Activated T-cell treated with anti-CD3 and anti-CD28 coated beads, Interleukin-2, amount 50 U/mL, for 72 hours (primary cell): ENCODE measurements at regions not wholly inside any gene's neighbourhood (a gene's known extent, or its start where the extent isn't known, plus 50 kb on each side); places are given as distances from the start of the nearest gene placed in this dataset.
"Not testable (repeated sequence)": the region's sequence is repeated elsewhere in the genome, so short reads cannot be mapped to it uniquely, and the experiment has no call there.

Experiments used
- ATAC-seq, 2 donors: fragments of 150-1000 bp; cut with Tn5 transposase; replicated peaks in 1 of 2; 2 replicates each; pipeline ENCODE4 v1.10.0; 2021; ENCODE audit warnings: moderate library complexity in 2 of 2, mild to moderate bottlenecking in 1 of 2
- DNase-seq, 2 donors: peaks; one replicate each; pipeline ENCODE4 v3.0.0; 2021 to 2022; ENCODE audit warnings: mixed read lengths in 1 of 2
- H3K27ac Mint-ChIP-seq: one replicate; pipeline ENCODE4 v1.8.0; 2022; ENCODE audit warnings: mild to moderate bottlenecking, moderate library complexity, mixed read lengths
- H3K27me3 Mint-ChIP-seq: one replicate; pipeline ENCODE4 v1.8.0; 2022; ENCODE audit warnings: low read depth, mixed read lengths
- H3K36me3 Mint-ChIP-seq, 2 donors: one replicate each; pipeline ENCODE4 v1.8.0; 2022; ENCODE audit warnings: mixed read lengths in 2 of 2, mild to moderate bottlenecking in 1 of 2; ENCODE audit not compliant: insufficient read depth in 2 of 2
- H3K4me1 Mint-ChIP-seq: one replicate; pipeline ENCODE4 v1.8.0; 2022; ENCODE audit warnings: low read depth, mixed read lengths
- H3K4me3 Mint-ChIP-seq, 2 donors: one replicate each; pipeline ENCODE4 v1.8.0; 2022; ENCODE audit warnings: mild to moderate bottlenecking in 2 of 2, mixed read lengths in 2 of 2, moderate library complexity in 2 of 2
- H3K9me3 Mint-ChIP-seq, 2 donors: one replicate each; pipeline ENCODE4 v1.8.0; 2022; ENCODE audit warnings: mixed read lengths in 2 of 2

- Mint-ChIP-seq H3K27me3 (peaks cover 23% of the 10 kb centered on the region), H3K27ac (no peak overlapping the region), H3K36me3 (no peaks in the 10 kb centered on the region), H3K9me3 (no peaks in the 10 kb centered on the region), H3K4me1 (peaks cover 26% of the 10 kb centered on the region), H3K4me3 (no peak overlapping the region)
- ATAC-seq (peak; percentile 60 to 69), DNase-seq (peak in 1 of 2 donors; percentile 6)
These were observed 156.6 kb downstream of the RPLP1 start for GRCh38 chr15:69609176-69609575.

- Mint-ChIP-seq H3K36me3 (no peaks in the 10 kb centered on the region), H3K9me3 (no peaks in the 10 kb centered on the region), H3K4me1 (peaks cover 26% of the 10 kb centered on the region), H3K27ac (no peak overlapping the region), H3K27me3 (peaks cover 23% of the 10 kb centered on the region), H3K4me3 (no peak overlapping the region)
- no peak for ATAC-seq
- DNase-seq: no peak
These were observed 157.2 kb downstream of the RPLP1 start for GRCh38 chr15:69609776-69610175.

GRCh38 chr15:69610277-69610676, 157.7 kb downstream of the RPLP1 start:
- Mint-ChIP-seq H3K27me3 (peaks cover 23% of the 10 kb centered on the region), H3K9me3 (no peaks in the 10 kb centered on the region), H3K36me3 (no peaks in the 10 kb centered on the region), H3K4me1 (peaks cover 26% of the 10 kb centered on the region), H3K27ac (no peak overlapping the region), H3K4me3 (no peak overlapping the region)
- no peak for ATAC-seq
- no peak for DNase-seq

DNA sequence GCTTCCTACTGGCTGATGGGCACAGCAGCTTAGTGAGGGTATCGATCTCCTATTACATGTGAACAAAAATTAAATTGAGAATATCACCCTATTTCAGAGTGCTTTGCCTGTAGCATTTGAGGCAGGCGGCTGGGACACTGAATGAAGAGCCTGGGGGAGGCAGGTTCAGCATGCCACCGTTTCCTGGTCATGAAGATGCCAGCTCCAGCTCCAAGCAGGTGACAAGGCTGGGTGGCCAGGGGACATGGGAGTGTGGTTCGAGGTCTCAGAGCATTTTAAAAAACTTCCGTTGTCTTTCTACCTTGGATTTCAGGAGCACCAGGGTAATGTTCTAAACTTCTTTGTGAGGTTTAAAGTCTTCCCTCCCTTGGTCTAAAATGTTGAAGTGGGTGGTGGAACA, 158.2 kb downstream of the RPLP1 start:
- peaks cover 23% of the 10 kb centered on the region for H3K4me1 Mint-ChIP-seq
- ATAC-seq (no peak), DNase-seq (no peak)
- H3K4me3 Mint-ChIP-seq: no peak overlapping the region
- H3K36me3 Mint-ChIP-seq: no peaks in the 10 kb centered on the region
- H3K9me3 Mint-ChIP-seq: no peaks in the 10 kb centered on the region
- H3K27ac Mint-ChIP-seq: no peak overlapping the region
- peaks cover 23% of the 10 kb centered on the region for H3K27me3 Mint-ChIP-seq

DNA sequence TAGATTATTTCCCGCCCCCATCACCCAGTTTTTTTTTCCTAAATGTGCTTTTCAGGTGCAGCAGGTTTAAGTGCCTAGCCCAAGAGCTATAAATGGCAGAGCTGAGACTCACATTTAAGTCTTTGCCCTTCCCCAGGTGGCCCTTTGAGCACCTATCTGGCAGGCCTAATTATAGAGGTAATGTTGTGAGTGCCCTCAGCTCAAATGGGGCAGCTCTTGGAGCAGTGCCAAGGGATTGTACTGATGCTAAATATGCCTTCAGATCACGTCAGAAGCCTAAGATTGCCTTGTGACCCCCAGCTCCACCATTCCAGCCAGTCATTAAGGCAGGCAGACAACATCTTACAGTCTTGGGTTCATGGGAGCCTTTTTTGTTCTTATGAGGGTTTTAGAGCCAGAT, 159.5 kb downstream of the RPLP1 start:
- Mint-ChIP-seq H3K4me1 (peaks cover 16% of the 10 kb centered on the region), H3K27me3 (peaks cover 17% of the 10 kb centered on the region), H3K36me3 (no peaks in the 10 kb centered on the region), H3K9me3 (no peaks in the 10 kb centered on the region), H3K27ac (no peak overlapping the region), H3K4me3 (no peak overlapping the region)
- no peak for DNase-seq
- ATAC-seq: no peak

- H3K4me1 Mint-ChIP-seq: peaks cover 16% of the 10 kb centered on the region
- H3K27ac Mint-ChIP-seq: no peak overlapping the region
- ATAC-seq (no peak), DNase-seq (no peak)
- no peaks in the 10 kb centered on the region for H3K36me3 Mint-ChIP-seq
- no peak overlapping the region for H3K4me3 Mint-ChIP-seq
- no peaks in the 10 kb centered on the region for H3K9me3 Mint-ChIP-seq
- peaks cover 10% of the 10 kb centered on the region for H3K27me3 Mint-ChIP-seq
These were observed 160.6 kb downstream of the RPLP1 start for GRCh38 chr15:69613182-69613581.

DNA sequence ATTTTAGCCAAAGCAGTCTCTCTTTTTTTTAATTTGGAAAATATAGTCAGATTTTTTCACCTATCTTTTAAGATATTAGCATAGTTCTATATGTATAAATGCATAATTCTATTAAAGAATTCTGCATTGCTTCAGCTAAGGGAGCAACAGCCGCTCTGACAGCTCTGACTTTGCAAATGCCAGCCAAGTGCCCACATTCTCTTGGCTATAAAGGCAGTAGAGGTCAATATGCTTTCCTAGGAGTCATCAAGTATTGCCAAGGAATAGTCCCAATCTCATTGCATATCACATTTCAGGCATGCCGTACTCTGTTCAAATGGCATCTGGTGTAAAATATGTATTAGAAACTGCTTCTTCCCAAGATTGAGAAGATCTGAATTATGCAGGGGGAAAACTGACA, 161.4 kb downstream of the RPLP1 start:
- peaks cover 10% of the 10 kb centered on the region for H3K27me3 Mint-ChIP-seq
- H3K27ac Mint-ChIP-seq: no peak overlapping the region
- H3K4me1 Mint-ChIP-seq: peaks cover 16% of the 10 kb centered on the region
- no peak overlapping the region for H3K4me3 Mint-ChIP-seq
- DNase-seq: no peak
- ATAC-seq: no peak
- H3K36me3 Mint-ChIP-seq: no peaks in the 10 kb centered on the region
- H3K9me3 Mint-ChIP-seq: no peaks in the 10 kb centered on the region

GRCh38 chr15:69615736-69616135, 163.1 kb downstream of the RPLP1 start:
- ATAC-seq (no peak), DNase-seq (no peak)
- Mint-ChIP-seq H3K36me3 (no peaks in the 10 kb centered on the region), H3K4me1 (peaks cover 4% of the 10 kb centered on the region), H3K27ac (no peak overlapping the region), H3K9me3 (no peaks in the 10 kb centered on the region), H3K27me3 (peaks cover 9% of the 10 kb centered on the region), H3K4me3 (no peak overlapping the region)

- no peak overlapping the region for H3K4me3 Mint-ChIP-seq
- no peaks in the 10 kb centered on the region for H3K9me3 Mint-ChIP-seq
- DNase-seq (no peak), ATAC-seq (no peak)
- H3K4me1 Mint-ChIP-seq: no peaks in the 10 kb centered on the region
- H3K36me3 Mint-ChIP-seq: no peaks in the 10 kb centered on the region
- H3K27ac Mint-ChIP-seq: no peak overlapping the region
- peaks cover under 1% of the 10 kb centered on the region for H3K27me3 Mint-ChIP-seq
These were observed 163.9 kb downstream of the RPLP1 start for GRCh38 chr15:69616558-69616957.

- not testable (repeated sequence) for H3K36me3 Mint-ChIP-seq, H3K9me3 Mint-ChIP-seq, H3K4me3 Mint-ChIP-seq, H3K27ac Mint-ChIP-seq, ATAC-seq, DNase-seq, H3K4me1 Mint-ChIP-seq, H3K27me3 Mint-ChIP-seq
These were observed 164.5 kb downstream of the RPLP1 start for GRCh38 chr15:69617144-69617543.

DNA sequence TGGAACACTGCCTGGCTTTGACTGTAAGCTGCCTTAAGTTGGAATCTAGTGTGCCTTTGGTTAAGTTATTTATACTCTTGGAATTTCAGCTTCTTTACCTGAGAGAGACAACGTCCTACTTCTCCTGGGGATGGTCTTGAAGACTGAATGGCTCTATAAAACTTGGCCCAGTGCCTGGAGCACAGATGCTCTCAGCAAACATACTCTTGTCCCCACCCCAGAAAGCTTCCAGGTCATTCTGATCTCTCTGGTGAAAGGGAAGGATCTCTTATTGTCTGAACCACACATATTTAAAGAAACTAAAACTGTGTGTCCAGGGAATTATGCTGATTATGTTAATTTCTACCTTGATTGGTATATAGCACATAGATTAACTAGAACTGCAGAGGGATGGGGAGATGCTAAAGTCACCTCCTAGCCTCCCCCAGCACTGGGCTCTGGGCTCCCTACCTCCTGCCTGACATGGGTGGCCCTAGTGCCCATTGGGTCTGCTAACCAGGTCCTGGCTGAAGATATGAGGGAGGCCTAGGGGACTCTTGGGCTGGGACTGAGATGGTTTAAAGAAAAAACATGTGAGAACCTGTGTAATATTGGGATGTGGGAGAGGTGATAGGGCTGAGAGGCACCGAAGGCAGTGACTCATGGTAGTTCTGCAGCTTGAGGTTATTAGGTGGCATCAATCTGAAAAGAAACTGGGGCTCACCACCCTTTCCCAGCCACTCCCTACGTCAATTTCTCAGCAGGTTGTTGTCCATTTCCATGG, 171.0 kb downstream of the RPLP1 start:
- peak; percentile 58 to 73 for ATAC-seq
- Mint-ChIP-seq H3K27me3 (peaks cover 22% of the 10 kb centered on the region), H3K36me3 (peaks cover 0 to 1% of the 10 kb centered on the region in 2 donors), H3K4me1 (peaks cover 17% of the 10 kb centered on the region), H3K9me3 (no peaks in the 10 kb centered on the region), H3K27ac (no peak overlapping the region), H3K4me3 (no peak overlapping the region)
- no peak for DNase-seq

DNA sequence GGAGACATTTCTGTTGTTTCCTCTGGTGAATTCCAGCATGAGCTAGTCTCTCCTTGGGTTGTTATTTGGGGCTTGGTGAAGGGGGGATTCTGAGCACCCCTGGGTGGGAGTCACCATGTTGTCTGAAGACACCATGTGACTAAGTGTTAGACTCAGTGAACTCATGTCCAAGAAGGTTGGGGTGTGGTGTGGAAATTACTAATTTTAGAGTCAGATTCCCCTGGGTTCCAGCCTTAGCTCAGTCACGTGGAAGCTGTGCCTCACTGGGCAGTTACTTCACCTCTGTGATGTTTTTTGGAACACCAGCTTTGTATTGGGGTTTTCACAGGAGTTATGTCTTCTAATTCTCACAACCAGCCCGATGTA, 171.5 kb downstream of the RPLP1 start:
- H3K36me3 Mint-ChIP-seq: peaks cover 0 to 1% of the 10 kb centered on the region in 2 donors
- peaks cover 17% of the 10 kb centered on the region for H3K4me1 Mint-ChIP-seq
- H3K9me3 Mint-ChIP-seq: no peaks in the 10 kb centered on the region
- DNase-seq (no peak), ATAC-seq (peak; percentile 43 to 77)
- peaks cover 22% of the 10 kb centered on the region for H3K27me3 Mint-ChIP-seq
- no peak overlapping the region for H3K4me3 Mint-ChIP-seq
- H3K27ac Mint-ChIP-seq: no peak overlapping the region

DNA sequence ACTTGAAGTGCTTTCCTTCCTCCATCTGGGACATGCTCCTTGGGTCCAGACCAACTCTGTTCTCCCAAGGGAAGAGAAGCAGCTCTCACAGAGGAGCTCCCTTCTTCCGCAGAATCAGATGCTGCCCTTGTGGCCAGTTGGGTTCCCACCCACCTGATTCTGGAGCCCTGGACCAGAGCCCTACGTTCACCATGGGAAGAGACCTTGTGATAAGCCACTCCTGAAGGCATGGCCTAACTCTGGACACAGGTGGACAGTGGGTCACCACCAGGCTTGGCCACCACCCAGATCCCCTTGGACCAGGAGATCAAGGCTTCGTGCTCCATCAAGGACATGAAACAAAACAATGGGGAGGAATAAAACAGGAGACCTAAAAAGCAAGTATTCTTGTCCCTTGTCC, 172.2 kb downstream of the RPLP1 start:
- peaks cover 0 to 1% of the 10 kb centered on the region in 2 donors for H3K36me3 Mint-ChIP-seq
- H3K27me3 Mint-ChIP-seq: peaks cover 22% of the 10 kb centered on the region
- H3K9me3 Mint-ChIP-seq: no peaks in the 10 kb centered on the region
- no peak overlapping the region for H3K4me3 Mint-ChIP-seq
- peaks cover 24% of the 10 kb centered on the region for H3K4me1 Mint-ChIP-seq
- ATAC-seq (no peak), DNase-seq (no peak)
- no peak overlapping the region for H3K27ac Mint-ChIP-seq

DNA sequence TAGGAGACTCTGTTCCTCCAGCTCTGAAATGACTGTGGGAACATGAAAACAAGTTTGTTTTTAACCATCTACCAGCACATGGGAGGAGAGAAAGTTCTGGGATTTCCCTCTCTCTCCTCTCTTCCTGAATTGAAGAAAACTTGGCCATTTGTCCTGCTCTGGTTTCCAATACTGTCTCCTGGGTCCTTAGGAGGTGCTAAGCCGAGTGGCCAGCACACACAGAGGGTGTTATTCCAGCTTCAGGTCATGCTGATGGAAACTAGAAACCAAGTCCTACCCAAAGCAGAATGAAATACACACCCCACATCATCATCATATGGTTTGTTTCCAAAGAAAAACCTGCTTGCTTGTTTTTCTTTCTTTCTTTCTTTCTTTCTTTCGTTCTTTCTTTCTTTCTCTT, 172.7 kb downstream of the RPLP1 start:
- H3K4me1 Mint-ChIP-seq: peaks cover 29% of the 10 kb centered on the region
- no peak overlapping the region for H3K27ac Mint-ChIP-seq

More for the DNA sequence above, 172.7 kb downstream of the RPLP1 start:
- ATAC-seq: no peak
- no peak overlapping the region for H3K4me3 Mint-ChIP-seq
- no peaks in the 10 kb centered on the region for H3K9me3 Mint-ChIP-seq
- H3K27me3 Mint-ChIP-seq: peaks cover 22% of the 10 kb centered on the region
- DNase-seq: no peak
- peaks cover 0 to 1% of the 10 kb centered on the region in 2 donors for H3K36me3 Mint-ChIP-seq
